ENCODE measurements at regions not wholly inside any gene's neighbourhood (a gene's known extent, or its start where the extent isn't known, plus 50 kb on each side); places are given as distances from the start of the nearest gene placed in this dataset.

DNA sequence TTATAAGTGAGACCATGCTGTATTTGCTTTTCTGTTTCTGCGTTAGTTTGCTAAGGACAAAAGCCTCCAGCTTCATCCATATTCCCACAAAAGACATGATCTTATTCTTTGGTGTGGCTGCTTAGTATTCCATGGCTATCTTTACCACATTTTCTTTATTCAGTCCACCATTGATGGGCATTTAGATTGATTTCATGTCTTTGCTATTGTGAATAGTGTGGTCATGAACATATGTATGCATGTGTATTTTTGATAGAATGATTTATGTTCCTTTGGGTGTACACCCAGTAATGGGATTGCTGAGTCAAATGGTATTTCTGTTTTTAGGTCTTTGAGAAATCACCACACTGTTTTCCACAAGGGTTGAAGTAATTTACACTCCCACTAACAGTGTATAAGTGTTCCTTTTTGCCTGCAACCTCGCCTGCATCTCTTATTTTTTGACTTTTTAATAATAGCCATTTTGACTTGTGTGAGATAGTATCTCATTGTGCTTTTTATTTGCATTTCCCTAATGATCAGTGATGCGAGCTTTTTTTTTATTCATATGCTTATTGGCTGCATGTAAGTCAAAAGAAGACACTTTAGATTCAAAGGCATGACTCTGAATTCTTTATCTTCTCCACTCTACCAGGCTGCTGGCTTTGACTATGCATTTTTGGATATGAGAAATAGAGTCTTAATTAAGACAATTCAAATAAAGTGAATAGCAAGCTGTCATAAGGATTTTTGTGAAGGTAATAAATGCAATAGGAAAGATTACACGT is 183.3 kb upstream of the SYNPR start:
- TF ChIP-seq POLR2A (IDR thresholded peaks at IDR 0.05; ENCODE audit: low read length) = no peak
- TF ChIP-seq GATA1 (IDR thresholded peaks at IDR 0.05; ENCODE audit: low read depth, low read length) = no peak

All from erythroblast (primary cell).